Small intestine (tissue), 7 donors: ENCODE measurements at regions not wholly inside any gene's neighbourhood (a gene's known extent, or its start where the extent isn't known, plus 50 kb on each side); places are given as distances from the start of the nearest gene placed in this dataset.

ENCODE experiments used
- DNase-seq, 2 donors: peaks; one replicate each; pipeline versions ENCODE4 v3.0.0 to v3.0.0-alpha.2; 2013
- FAIRE-seq: peaks from 2 replicates; lab custom pipeline; 2012; peaks lifted over from hg19 to GRCh38; lab: Jason Lieb, UNC
- H3K27ac ChIP-seq, 3 donors: one replicate each; pipeline ENCODE4 v1.5.1; 2013; ENCODE audit warnings: low read length in 2 of 3, mild to moderate bottlenecking in 2 of 3, control low read depth in 1 of 3, inconsistent platforms in 1 of 3, low read depth in 1 of 3, moderate library complexity in 1 of 3
- H3K27me3 ChIP-seq, 3 donors: one replicate each; pipeline ENCODE4 v1.6.1; 2013; ENCODE audit warnings: low read length in 3 of 3, inconsistent platforms in 1 of 3; ENCODE audit not compliant: control insufficient read depth in 3 of 3, insufficient read depth in 3 of 3
- H3K36me3 ChIP-seq, 3 donors: one replicate each; pipeline ENCODE4 v1.6.1; 2013; ENCODE audit warnings: low read length in 3 of 3, inconsistent platforms in 1 of 3, low read depth in 1 of 3, mild to moderate bottlenecking in 1 of 3, moderate library complexity in 1 of 3; ENCODE audit not compliant: control insufficient read depth in 3 of 3, insufficient read depth in 2 of 3
- H3K4me1 ChIP-seq, 3 donors: one replicate each; pipeline ENCODE4 v1.6.1; 2013; ENCODE audit warnings: low read length in 2 of 3, inconsistent platforms in 1 of 3, low read depth in 1 of 3, mild to moderate bottlenecking in 1 of 3, moderate library complexity in 1 of 3; ENCODE audit not compliant: control insufficient read depth in 3 of 3, insufficient read depth in 2 of 3
- H3K4me3 ChIP-seq, 3 donors: one replicate each; pipeline ENCODE4 v1.5.1; 2013; ENCODE audit warnings: low read length in 3 of 3, control low read depth in 1 of 3, inconsistent platforms in 1 of 3, low read depth in 1 of 3, mild to moderate bottlenecking in 1 of 3, moderate library complexity in 1 of 3
- H3K9me3 ChIP-seq, 2 donors: one replicate each; pipeline ENCODE4 v1.6.1; 2013; ENCODE audit warnings: low read depth in 1 of 2, low read length in 1 of 2; ENCODE audit not compliant: control insufficient read depth in 2 of 2, insufficient read depth in 1 of 2
- WGBS, 3 donors: extraction: QIAGEN DNeasy Blood & Tissue Kit; methylation state at CpG; one replicate each; pipeline ENCODE4 v1.1.7; 2013; 5-methylcytosine and 5-hydroxymethylcytosine counted together
- donor health status: healthy with polysubstance abuse.
- donor health status: control.
- donor health status: control.
- donor health status: Bipolar disorder and iron deficiency.
- donor health status: healthy.

GRCh38 chr3:76872999-76873398 lies 166.9 kb upstream of the ROBO2 start:
- Histone ChIP-seq H3K4me3 (no peak overlapping the region), H3K4me1 (peaks cover 0 to 10% (median 5%) of the 10 kb centered on the region in 3 donors), H3K36me3 (no peaks in the 10 kb centered on the region), H3K9me3 (peaks cover 0 to 3% of the 10 kb centered on the region in 2 donors), H3K27me3 (no peaks in the 10 kb centered on the region), H3K27ac (peak overlapping the region in 1 of 3 donors; percentile 62)
- FAIRE-seq (peak; percentile 57), DNase-seq (peak; percentile 45 to 52)
- WGBS, 3 donors: 10 to 34% (median 23%) methylated on average over 1 of the region's 1 CpG

DNA sequence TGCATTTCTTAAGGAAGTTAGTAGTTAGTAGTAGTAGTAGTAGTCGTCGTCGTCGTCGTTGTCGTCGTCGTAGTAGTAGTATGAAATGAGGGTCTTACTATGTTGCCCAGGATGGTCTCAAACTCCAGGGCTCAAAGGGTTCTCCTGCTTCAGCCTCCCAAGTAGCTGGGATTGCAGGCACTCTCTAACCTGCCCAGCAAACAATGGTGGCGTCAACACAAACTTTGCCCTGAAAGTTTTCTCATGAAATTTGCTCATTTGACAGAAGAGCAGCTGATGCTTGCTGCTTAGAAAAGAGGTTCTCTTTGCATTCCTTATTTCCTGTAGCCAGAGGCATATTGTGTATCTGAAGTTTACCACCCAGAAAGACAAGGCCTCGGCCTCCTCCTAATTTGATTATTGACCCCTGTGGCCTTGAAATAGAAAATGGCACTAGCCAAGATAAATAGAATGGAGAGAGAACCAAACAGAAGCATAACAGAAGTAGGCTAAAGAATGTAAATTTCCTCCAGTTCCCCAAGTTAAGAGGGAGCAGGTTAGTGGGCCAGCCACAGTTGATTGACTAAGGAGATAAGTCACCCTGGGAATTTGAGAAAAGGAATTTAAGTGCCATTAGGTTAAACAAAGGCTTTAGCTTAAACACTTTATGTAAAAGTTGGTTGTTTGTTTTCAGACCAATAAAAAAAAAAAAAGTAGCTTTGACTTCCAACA lies 166.2 kb upstream of the ROBO2 start:
- Histone ChIP-seq H3K4me3 (no peak overlapping the region), H3K36me3 (no peaks in the 10 kb centered on the region), H3K27ac (peak overlapping the region in 1 of 3 donors; percentile 62), H3K4me1 (peaks cover 0 to 10% (median 5%) of the 10 kb centered on the region in 3 donors), H3K9me3 (peaks cover 0 to 3% of the 10 kb centered on the region in 2 donors), H3K27me3 (no peaks in the 10 kb centered on the region)
- FAIRE-seq (no peak), DNase-seq (peak in 1 of 2 donors; percentile 50)
- WGBS, 3 donors: 87 to 91% (median 89%) methylated on average over 10 of the region's 10 CpGs

DNA sequence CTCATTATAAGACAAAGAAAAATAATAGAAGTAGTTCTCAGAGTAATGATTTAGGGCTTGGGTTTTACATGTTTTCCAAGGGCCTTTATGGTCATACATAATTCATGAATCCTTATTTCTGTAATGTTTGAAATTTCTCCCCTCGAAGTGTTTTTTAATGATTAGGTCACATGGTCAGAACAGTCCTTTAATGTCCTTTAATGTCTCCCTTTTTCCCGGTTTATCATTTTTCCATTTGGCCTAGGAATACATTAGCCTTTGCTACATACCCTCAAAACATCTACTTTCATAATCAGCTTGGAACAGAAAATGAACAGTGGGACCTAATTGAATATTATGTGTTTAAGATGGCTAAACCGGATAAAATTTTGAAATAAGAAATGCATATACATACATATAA lies 159.9 kb upstream of the ROBO2 start:
- FAIRE-seq: no peak
- DNase-seq: no peak
- Histone ChIP-seq H3K9me3 (peaks cover 0 to 2% of the 10 kb centered on the region in 2 donors), H3K27ac (no peak overlapping the region), H3K36me3 (no peaks in the 10 kb centered on the region), H3K27me3 (no peaks in the 10 kb centered on the region), H3K4me3 (no peak overlapping the region), H3K4me1 (no peaks in the 10 kb centered on the region)
- 71 to 91% (median 81%) methylated on average over 3 of the region's 3 CpGs for WGBS, 3 donors

DNA sequence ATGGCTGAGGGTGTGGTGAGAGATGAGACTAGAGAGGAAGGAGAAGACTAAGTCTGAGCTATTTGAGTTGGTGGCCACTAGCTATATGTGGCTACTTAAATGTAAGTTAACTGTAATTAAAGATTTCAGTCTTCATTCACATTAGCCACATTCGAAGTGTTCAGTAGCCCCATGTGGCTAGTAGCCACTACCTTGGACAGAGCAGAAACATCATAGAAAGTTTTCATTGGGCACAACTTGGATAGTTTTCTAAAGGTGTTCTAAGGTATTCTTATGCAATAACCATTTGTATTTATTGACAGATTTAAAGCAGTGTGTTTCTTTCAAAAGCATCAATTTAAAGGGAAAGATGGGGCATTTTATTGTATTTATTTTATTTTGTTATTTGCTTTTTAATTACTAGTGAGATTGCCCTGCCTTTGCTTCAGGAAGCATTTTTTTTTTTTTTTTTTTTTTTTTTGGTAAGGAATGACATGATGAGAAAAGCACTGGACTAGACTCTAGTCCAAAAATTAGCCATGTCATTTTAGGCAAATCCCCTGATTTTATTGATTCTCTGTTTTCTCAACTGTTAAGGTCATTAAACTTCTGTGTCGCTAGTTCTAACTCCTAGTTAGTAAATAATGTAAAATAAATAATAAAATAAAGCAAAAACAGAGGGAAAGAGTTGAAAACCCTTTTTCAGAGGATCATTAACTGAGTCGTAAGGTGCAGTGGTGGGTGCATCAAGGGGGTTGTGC lies 153.0 kb upstream of the ROBO2 start:
- Histone ChIP-seq H3K9me3 (no peaks in the 10 kb centered on the region), H3K4me1 (no peaks in the 10 kb centered on the region), H3K36me3 (no peaks in the 10 kb centered on the region), H3K27ac (no peak overlapping the region), H3K4me3 (no peak overlapping the region), H3K27me3 (no peaks in the 10 kb centered on the region)
- DNase-seq (no peak), FAIRE-seq (no peak)
- 85 to 96% (median 85%) methylated on average over 3 of the region's 3 CpGs for WGBS, 3 donors

- Histone ChIP-seq H3K9me3 (no peaks in the 10 kb centered on the region), H3K27me3 (no peaks in the 10 kb centered on the region), H3K36me3 (no peaks in the 10 kb centered on the region), H3K4me3 (no peak overlapping the region), H3K4me1 (no peaks in the 10 kb centered on the region), H3K27ac (no peak overlapping the region)
- DNase-seq (no peak), FAIRE-seq (no peak)
- WGBS, 3 donors: 62 to 74% (median 65%) methylated on average over 1 of the region's 1 CpG
Observed at GRCh38 chr3:76888856-76889255, 151.0 kb upstream of the ROBO2 start.

GRCh38 chr3:76889911-76890310 lies 150.0 kb upstream of the ROBO2 start:
- Histone ChIP-seq H3K4me3 (no peak overlapping the region), H3K27me3 (no peaks in the 10 kb centered on the region), H3K27ac (no peak overlapping the region), H3K9me3 (no peaks in the 10 kb centered on the region), H3K4me1 (no peaks in the 10 kb centered on the region), H3K36me3 (no peaks in the 10 kb centered on the region)
- no peak for DNase-seq
- 84 to 86% (median 85%) methylated on average over 6 of the region's 6 CpGs for WGBS, 3 donors
- FAIRE-seq: no peak

GRCh38 chr3:76897076-76897475 lies 142.8 kb upstream of the ROBO2 start:
- FAIRE-seq: no peak
- no peak for DNase-seq
- no peaks in the 10 kb centered on the region for H3K36me3 ChIP-seq
- no peaks in the 10 kb centered on the region for H3K4me1 ChIP-seq
- no peak overlapping the region for H3K27ac ChIP-seq
- H3K27me3 ChIP-seq: no peaks in the 10 kb centered on the region
- WGBS, 3 donors: 58 to 84% (median 62%) methylated on average over 2 of the region's 2 CpGs
- no peak overlapping the region for H3K4me3 ChIP-seq
- peaks cover 0 to 4% of the 10 kb centered on the region in 2 donors for H3K9me3 ChIP-seq

DNA sequence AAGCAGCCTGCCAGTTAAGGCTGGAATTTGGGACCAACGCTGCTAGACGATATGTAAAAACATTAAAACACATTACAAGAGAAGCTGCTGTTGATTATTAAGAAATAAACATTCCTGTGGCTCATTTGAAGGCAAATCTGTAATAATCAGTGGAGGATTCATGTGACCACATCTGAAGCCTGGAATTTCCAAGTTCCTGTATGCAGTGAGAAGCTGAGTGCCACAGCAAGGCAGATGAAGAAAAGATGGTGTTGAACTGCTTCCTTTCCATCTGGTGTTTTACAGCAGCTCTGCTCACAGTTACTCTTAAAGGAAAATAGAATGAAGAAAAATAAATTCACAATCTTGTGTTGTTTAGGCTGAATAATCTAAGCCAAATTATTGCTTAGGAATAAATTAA lies 139.3 kb upstream of the ROBO2 start:
- WGBS, 3 donors: 75 to 94% (median 82%) methylated on average over 2 of the region's 2 CpGs
- no peak for FAIRE-seq

More for the DNA sequence above, 139.3 kb upstream of the ROBO2 start:
- peaks cover 0 to 7% of the 10 kb centered on the region in 2 donors for H3K9me3 ChIP-seq
- no peaks in the 10 kb centered on the region for H3K36me3 ChIP-seq
- H3K4me1 ChIP-seq: no peaks in the 10 kb centered on the region
- H3K4me3 ChIP-seq: no peak overlapping the region
- no peak overlapping the region for H3K27ac ChIP-seq
- no peak for DNase-seq
- H3K27me3 ChIP-seq: no peaks in the 10 kb centered on the region
